ENCODE measurements at regions not wholly inside any gene's neighbourhood (a gene's known extent, or its start where the extent isn't known, plus 50 kb on each side); places are given as distances from the start of the nearest gene placed in this dataset.

DNA sequence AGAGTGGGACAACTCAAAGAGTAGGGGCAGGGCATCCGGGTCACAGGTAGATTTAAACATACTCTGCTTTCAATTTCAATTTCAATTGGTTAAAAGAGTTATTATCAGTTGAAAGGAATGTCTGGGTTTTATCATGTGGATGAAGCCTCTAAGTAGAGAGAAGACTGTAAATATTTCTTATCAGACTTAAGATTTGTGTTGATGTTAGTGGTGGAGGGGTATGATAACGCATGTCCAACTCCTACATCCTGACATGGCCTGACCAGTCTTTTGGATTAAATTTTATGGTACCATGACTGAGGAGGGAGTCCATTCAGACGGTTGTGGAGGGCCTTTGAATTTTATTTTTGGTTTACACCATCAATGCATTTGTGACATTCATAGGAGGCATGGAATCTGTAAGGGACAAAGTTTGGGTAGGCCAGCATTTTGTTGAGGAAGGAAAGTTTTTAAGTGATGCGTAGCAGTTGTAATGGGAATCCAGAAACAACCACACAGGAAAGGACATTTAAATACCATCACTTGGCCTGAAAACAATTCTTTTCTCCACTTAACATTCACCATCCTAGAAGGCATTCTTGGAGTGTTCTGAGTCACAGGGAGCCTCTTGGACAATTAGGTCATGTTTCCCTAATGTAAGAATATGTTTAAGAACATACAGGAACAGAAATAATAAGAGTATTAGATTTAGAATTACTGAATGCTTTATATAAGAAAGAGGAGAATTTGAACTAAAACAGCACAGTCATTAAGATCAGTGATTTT, 371.9 kb downstream of the ATP23 start:
- DNase-seq (no peak), ATAC-seq (no peak)
- intact Hi-C loops (cut with DNase I, micrococcal nuclease), result no loop called here
- no peaks in the 10 kb centered on the region for H3K4me1 ChIP-seq (ENCODE audit: low read depth)
- no peaks in the 10 kb centered on the region for H3K36me3 ChIP-seq (ENCODE audit: low read depth)
- no peaks in the 10 kb centered on the region for H3K9me3 ChIP-seq
- H3K4me3 ChIP-seq, result no peak overlapping the region
- TF ChIP-seq, protein P1, sequence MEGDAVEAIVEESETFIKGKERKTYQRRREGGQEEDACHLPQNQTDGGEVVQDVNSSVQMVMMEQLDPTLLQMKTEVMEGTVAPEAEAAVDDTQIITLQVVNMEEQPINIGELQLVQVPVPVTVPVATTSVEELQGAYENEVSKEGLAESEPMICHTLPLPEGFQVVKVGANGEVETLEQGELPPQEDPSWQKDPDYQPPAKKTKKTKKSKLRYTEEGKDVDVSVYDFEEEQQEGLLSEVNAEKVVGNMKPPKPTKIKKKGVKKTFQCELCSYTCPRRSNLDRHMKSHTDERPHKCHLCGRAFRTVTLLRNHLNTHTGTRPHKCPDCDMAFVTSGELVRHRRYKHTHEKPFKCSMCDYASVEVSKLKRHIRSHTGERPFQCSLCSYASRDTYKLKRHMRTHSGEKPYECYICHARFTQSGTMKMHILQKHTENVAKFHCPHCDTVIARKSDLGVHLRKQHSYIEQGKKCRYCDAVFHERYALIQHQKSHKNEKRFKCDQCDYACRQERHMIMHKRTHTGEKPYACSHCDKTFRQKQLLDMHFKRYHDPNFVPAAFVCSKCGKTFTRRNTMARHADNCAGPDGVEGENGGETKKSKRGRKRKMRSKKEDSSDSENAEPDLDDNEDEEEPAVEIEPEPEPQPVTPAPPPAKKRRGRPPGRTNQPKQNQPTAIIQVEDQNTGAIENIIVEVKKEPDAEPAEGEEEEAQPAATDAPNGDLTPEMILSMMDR (IDR thresholded peaks at IDR 0.05), result no peak

DNA sequence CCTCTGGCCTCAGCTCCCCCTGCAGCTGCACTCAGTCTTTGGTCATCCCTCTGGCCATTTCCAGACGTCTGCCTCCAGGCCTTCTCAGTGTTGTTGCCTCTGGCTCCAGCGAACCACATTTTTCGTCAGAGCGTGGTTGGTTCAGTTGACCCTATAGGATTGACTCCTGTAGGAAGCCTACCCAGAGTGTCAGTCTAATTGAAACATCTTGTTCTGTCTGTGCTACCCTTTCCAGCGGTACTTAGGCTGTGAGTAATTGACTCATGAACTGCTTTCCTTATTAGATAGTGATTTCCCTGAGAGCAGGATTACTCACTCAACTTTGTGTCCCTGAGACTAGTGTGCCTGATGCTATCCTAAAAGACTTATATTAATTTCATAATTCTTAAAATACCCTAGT, 373.2 kb downstream of the ATP23 start:
- TF ChIP-seq, protein P1 (IDR thresholded peaks at IDR 0.05), result no peak
- DNase-seq (no peak), ATAC-seq (no peak)
- Histone ChIP-seq H3K9me3 (no peaks in the 10 kb centered on the region), H3K4me1 (ENCODE audit: low read depth) (no peaks in the 10 kb centered on the region), H3K4me3 (no peak overlapping the region), H3K36me3 (ENCODE audit: low read depth) (no peaks in the 10 kb centered on the region)
- intact Hi-C loops (cut with DNase I, micrococcal nuclease), result no loop called here

DNA sequence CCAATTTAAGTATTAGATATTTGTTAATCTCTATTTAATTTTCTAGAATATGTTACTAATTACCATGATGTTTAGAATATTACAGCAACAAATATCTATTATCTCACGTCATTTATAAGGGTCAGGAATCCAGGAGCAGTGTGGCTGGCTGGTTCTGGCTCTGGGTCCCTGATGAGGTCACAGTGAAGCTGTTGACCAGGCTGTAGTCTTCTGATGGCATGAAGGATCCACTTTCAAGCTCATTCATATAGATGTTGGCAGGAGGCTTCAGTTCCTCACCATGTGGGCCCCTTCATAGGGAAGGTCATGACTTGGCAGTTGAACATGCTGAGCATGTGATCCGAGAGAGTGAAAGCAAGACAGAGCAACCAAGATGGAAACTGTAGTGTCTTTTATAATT, 375.6 kb downstream of the ATP23 start:
- DNase-seq (no peak), ATAC-seq (no peak)
- no peak overlapping the region for H3K4me3 ChIP-seq
- no peaks in the 10 kb centered on the region for H3K36me3 ChIP-seq (ENCODE audit: low read depth)
- TF ChIP-seq, protein P1 (IDR thresholded peaks at IDR 0.05), result no peak
- intact Hi-C loops (cut with DNase I, micrococcal nuclease), result no loop called here
- no peaks in the 10 kb centered on the region for H3K4me1 ChIP-seq (ENCODE audit: low read depth)
- H3K9me3 ChIP-seq, result no peaks in the 10 kb centered on the region

DNA sequence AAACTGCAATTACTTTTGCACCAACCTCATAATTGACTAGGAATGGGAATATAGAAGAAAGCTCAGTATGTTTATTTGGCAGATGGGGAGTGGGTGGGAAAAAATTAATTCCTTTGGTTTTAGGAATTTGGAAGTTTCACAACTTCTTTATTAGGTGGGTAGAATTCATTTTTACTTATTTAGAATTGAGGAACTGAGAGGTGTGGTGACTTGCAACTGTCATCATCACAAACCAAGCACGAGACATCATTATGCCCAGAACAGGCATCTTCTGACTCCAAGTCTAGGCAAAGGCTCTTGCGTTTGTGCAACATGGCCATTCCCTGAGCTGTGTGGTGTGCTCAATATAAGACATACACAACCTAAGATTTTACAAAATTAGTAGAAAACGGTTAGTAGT, 380.0 kb downstream of the ATP23 start:
- Histone ChIP-seq H3K9me3 (no peaks in the 10 kb centered on the region), H3K4me1 (ENCODE audit: low read depth) (no peaks in the 10 kb centered on the region), H3K36me3 (ENCODE audit: low read depth) (no peaks in the 10 kb centered on the region), H3K4me3 (no peak overlapping the region)
- ATAC-seq (no peak), DNase-seq (no peak)
- intact Hi-C loops (cut with DNase I, micrococcal nuclease), result no loop called here
- TF ChIP-seq, protein P1 (IDR thresholded peaks at IDR 0.05), result no peak

DNA sequence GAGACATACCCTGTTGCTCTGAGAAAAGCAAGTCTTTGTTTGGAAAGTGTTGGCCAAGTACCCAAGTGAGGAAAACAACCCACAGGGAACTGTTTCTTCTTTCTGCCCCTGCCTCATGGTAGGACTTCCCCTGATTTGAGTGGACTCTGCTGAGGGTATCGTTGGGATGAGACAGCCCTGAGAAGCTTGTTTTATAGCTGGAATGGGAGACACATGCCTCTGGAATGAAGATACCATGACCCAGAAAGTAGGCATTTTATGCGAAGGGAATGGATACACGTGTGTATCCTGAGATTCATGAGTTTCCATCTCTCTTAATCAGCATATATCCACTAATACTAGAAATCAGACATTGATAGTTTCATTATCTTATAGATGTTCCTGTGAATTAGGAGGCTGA, 382.3 kb downstream of the ATP23 start:
- DNase-seq (no peak), ATAC-seq (no peak)
- TF ChIP-seq, protein P1 (IDR thresholded peaks at IDR 0.05), result no peak
- no peaks in the 10 kb centered on the region for H3K36me3 ChIP-seq (ENCODE audit: low read depth)
- intact Hi-C loops (cut with DNase I, micrococcal nuclease), result no loop called here
- H3K9me3 ChIP-seq, result no peaks in the 10 kb centered on the region
- no peaks in the 10 kb centered on the region for H3K4me1 ChIP-seq (ENCODE audit: low read depth)
- H3K4me3 ChIP-seq, result no peak overlapping the region

DNA sequence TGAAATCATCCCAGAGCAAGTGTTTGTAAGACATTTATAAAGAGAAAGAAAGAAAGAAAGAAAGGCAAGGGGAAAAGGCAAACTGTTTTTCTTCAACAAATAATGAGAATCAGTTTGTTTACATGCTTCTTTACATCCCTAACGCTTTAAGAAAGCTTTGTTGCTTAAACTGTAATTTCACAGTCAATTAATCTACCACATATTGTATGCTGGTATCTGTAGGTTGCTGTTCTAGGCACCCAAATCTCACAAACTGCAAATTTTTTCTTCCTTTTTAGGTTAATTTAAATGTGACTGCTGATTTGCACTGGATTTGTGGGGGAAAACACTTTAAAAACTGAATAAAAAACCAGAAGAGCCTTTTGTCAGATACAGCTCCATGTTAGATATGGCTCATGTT, 384.2 kb downstream of the ATP23 start:
- ATAC-seq, result no peak
- H3K9me3 ChIP-seq, result no peaks in the 10 kb centered on the region
- DNase-seq, result no peak

More for the DNA sequence above, 384.2 kb downstream of the ATP23 start:
- Histone ChIP-seq H3K36me3 (ENCODE audit: low read depth) (no peaks in the 10 kb centered on the region), H3K4me3 (no peak overlapping the region), H3K4me1 (ENCODE audit: low read depth) (no peaks in the 10 kb centered on the region)
- intact Hi-C loops (cut with DNase I, micrococcal nuclease), result no loop called here
- TF ChIP-seq, protein P1 (IDR thresholded peaks at IDR 0.05), result no peak
